ENCODE measurements at regions not wholly inside any gene's neighbourhood (a gene's known extent, or its start where the extent isn't known, plus 50 kb on each side); places are given as distances from the start of the nearest gene placed in this dataset.

DNA sequence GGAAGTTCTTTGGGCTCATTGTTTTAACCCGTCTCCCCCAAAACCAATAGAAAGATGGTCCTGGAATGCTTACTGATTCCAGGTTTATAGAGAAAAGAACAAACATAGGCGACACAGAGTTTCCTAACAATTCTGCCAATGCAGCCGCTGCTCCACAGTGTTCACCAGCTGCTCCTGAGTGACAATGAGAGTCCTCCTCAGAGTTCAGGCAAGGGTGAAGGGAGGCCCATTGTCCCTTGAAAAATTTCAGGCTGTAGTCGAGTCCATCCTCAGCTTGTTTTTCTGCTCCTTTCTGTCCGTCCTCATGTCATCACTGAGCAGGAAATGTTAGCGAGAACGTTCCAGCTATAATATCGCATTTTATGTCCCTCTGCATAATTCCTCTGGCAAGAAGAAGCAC is 537.6 kb downstream of the TCERG1L start:
- no peaks in the 10 kb centered on the region for H3K36me3 Mint-ChIP-seq
- ChIA-PET POLR2A (no interaction called here), CTCF (interaction anchor here (0.8 to 1.0 kb wide), 2 partner anchors 9 to 27 kb away, joined by 3 read pairs; no protein-coding TSS in a partner anchor)
- Histone ChIP-seq H3K4me3 (ENCODE audit: control insufficient read depth in 1 of 2, extremely low read depth in 1 of 2, low read length in 1 of 2) (no peak overlapping the region), H3K36me3 (ENCODE audit: control insufficient read depth in 2 of 2, extremely low read depth in 1 of 2, insufficient read depth in 1 of 2, low read length in 1 of 2) (no peaks in the 10 kb centered on the region), H3K27ac (ENCODE audit: low read length) (no peak overlapping the region), H3K9me3 (no peaks in the 10 kb centered on the region), H3K27me3 (replicated peaks in 1 of 2; ENCODE audit: control insufficient read depth in 2 of 2, extremely low read depth in 1 of 2, insufficient read depth in 2 of 2, low read length in 1 of 2) (peaks cover 0 to 11% of the 10 kb centered on the region in 2 experiments), H3K4me1 (ENCODE audit: control insufficient read depth in 1 of 2, extremely low read depth in 1 of 2, insufficient read depth in 2 of 2, low read length in 2 of 2) (no peaks in the 10 kb centered on the region)
- H3K4me1 Mint-ChIP-seq, result no peaks in the 10 kb centered on the region
- ATAC-seq (replicated peaks in 1 of 4), result no peak
- DNase-seq, result no peak
- H3K27ac Mint-ChIP-seq, result no peak overlapping the region
- no peak overlapping the region for H3K4me3 Mint-ChIP-seq
- 62% methylated on average over 6 of the region's 8 CpGs for WGBS (ENCODE audit: insufficient coverage)
- H3K27me3 Mint-ChIP-seq, result peaks cover 4 to 10% of the 10 kb centered on the region in 2 donors
- peaks cover 0 to 4% (median 3%) of the 10 kb centered on the region in 3 donors for H3K9me3 Mint-ChIP-seq

DNA sequence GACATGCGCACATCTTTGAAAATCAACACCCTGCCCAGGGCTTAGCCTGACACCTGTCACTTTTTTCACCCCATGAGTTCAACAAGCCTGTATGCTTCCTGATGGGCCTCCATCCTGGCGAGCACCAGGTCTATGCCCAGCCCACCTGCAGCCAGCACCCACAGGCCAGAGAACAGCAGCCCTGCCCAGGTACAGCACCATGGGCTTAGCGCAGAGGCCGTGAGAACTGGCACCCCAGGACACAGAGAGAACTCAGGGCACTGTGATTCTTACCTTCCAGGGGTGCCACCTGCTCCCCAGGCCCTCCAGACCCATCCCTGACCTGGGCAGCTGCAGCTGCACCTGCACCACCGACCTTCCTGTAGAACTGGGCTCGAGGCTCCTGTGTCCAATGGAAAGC is 536.6 kb downstream of the TCERG1L start:
- WGBS (ENCODE audit: insufficient coverage), result 85% methylated on average over 5 of the region's 6 CpGs
- no peak overlapping the region for H3K27ac Mint-ChIP-seq
- H3K4me3 Mint-ChIP-seq, result no peak overlapping the region
- no peaks in the 10 kb centered on the region for H3K36me3 Mint-ChIP-seq
- peaks cover 0 to 4% (median 3%) of the 10 kb centered on the region in 3 donors for H3K9me3 Mint-ChIP-seq
- H3K36me3 ChIP-seq (ENCODE audit: control insufficient read depth in 2 of 2, extremely low read depth in 1 of 2, insufficient read depth in 1 of 2, low read length in 1 of 2), result no peaks in the 10 kb centered on the region
- no peak overlapping the region for H3K4me3 ChIP-seq (ENCODE audit: control insufficient read depth in 1 of 2, extremely low read depth in 1 of 2, low read length in 1 of 2)
- ChIA-PET POLR2A (no interaction called here), CTCF (no interaction called here)
- H3K27me3 Mint-ChIP-seq, result peaks cover 4 to 10% of the 10 kb centered on the region in 2 donors
- H3K4me1 Mint-ChIP-seq, result no peaks in the 10 kb centered on the region
- no peaks in the 10 kb centered on the region for H3K9me3 ChIP-seq
- peaks cover 0 to 9% of the 10 kb centered on the region in 2 experiments for H3K27me3 ChIP-seq (replicated peaks in 1 of 2; ENCODE audit: control insufficient read depth in 2 of 2, extremely low read depth in 1 of 2, insufficient read depth in 2 of 2, low read length in 1 of 2)
- DNase-seq (no peak), ATAC-seq (replicated peaks in 1 of 4) (no peak)
- no peak overlapping the region for H3K27ac ChIP-seq (ENCODE audit: low read length)
- H3K4me1 ChIP-seq (ENCODE audit: control insufficient read depth in 1 of 2, extremely low read depth in 1 of 2, insufficient read depth in 2 of 2, low read length in 2 of 2), result no peaks in the 10 kb centered on the region

DNA sequence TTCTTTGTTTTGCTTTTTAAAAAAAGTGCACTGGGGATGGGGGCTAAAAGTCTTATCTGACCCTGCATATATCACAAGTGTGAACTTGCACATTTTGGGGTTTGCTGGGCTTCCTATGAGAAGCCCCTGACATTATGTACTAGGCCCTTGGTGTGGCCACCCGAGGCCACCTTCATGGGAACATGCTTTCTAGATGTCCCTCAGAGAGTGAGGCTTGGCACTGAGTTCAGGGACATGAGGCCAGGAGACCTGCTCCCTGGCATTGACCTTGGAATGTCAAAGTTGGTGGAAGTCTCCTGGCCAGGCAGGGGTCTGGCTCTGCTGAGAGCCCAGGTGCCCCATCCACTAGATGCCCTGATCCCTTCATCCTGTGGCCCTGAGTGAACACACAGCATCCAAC is 536.2 kb downstream of the TCERG1L start:
- Histone ChIP-seq H3K4me1 (ENCODE audit: control insufficient read depth in 1 of 2, extremely low read depth in 1 of 2, insufficient read depth in 2 of 2, low read length in 2 of 2) (no peaks in the 10 kb centered on the region), H3K36me3 (ENCODE audit: control insufficient read depth in 2 of 2, extremely low read depth in 1 of 2, insufficient read depth in 1 of 2, low read length in 1 of 2) (no peaks in the 10 kb centered on the region), H3K27ac (ENCODE audit: low read length) (no peak overlapping the region), H3K9me3 (no peaks in the 10 kb centered on the region), H3K4me3 (ENCODE audit: control insufficient read depth in 1 of 2, extremely low read depth in 1 of 2, low read length in 1 of 2) (no peak overlapping the region), H3K27me3 (replicated peaks in 1 of 2; ENCODE audit: control insufficient read depth in 2 of 2, extremely low read depth in 1 of 2, insufficient read depth in 2 of 2, low read length in 1 of 2) (peaks cover 0 to 9% of the 10 kb centered on the region in 2 experiments)
- DNase-seq (no peak), ATAC-seq (replicated peaks in 1 of 4) (no peak)
- Mint-ChIP-seq H3K9me3 (peaks cover 0 to 4% (median 3%) of the 10 kb centered on the region in 3 donors), H3K4me1 (no peaks in the 10 kb centered on the region), H3K27ac (no peak overlapping the region), H3K36me3 (no peaks in the 10 kb centered on the region), H3K27me3 (peaks cover 4 to 10% of the 10 kb centered on the region in 2 donors), H3K4me3 (no peak overlapping the region)
- 80% methylated on average over 1 of the region's 1 CpG for WGBS (ENCODE audit: insufficient coverage)
- ChIA-PET CTCF (no interaction called here), POLR2A (no interaction called here)

DNA sequence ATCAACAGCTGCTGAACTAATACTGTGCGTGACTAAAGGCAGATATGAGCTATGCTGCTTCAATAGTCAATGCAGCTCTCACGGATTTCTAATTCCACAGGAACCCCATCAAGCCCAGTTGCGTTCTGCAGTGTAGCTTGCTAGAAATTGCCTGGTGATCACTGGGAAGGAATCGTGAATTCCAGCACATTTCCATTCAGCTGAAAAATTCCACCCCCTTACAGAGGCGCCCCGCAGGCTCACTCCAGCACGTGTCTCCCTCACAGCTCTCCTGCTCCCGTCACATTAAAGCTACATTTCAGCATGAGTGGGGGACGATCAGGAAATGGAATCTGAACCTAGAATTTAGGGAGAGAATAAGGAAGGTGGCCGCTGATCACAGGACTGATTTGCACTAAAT is 534.8 kb downstream of the TCERG1L start:
- no peak for DNase-seq
- Mint-ChIP-seq H3K27me3 (peaks cover 4 to 10% of the 10 kb centered on the region in 2 donors), H3K36me3 (no peaks in the 10 kb centered on the region), H3K4me1 (no peaks in the 10 kb centered on the region), H3K9me3 (peaks cover 0 to 4% (median 3%) of the 10 kb centered on the region in 3 donors), H3K27ac (no peak overlapping the region), H3K4me3 (no peak overlapping the region)
- no peak overlapping the region for H3K4me3 ChIP-seq (ENCODE audit: control insufficient read depth in 1 of 2, extremely low read depth in 1 of 2, low read length in 1 of 2)
- POLR2A ChIA-PET, result no interaction called here
- WGBS (ENCODE audit: insufficient coverage), result 86% methylated on average over 3 of the region's 10 CpGs
- H3K36me3 ChIP-seq (ENCODE audit: control insufficient read depth in 2 of 2, extremely low read depth in 1 of 2, insufficient read depth in 1 of 2, low read length in 1 of 2), result no peaks in the 10 kb centered on the region
- no peak overlapping the region for H3K27ac ChIP-seq (ENCODE audit: low read length)
- no peaks in the 10 kb centered on the region for H3K9me3 ChIP-seq
- ATAC-seq (replicated peaks in 1 of 4), result no peak
- peaks cover 0 to 6% of the 10 kb centered on the region in 2 experiments for H3K27me3 ChIP-seq (replicated peaks in 1 of 2; ENCODE audit: control insufficient read depth in 2 of 2, extremely low read depth in 1 of 2, insufficient read depth in 2 of 2, low read length in 1 of 2)
- H3K4me1 ChIP-seq (ENCODE audit: control insufficient read depth in 1 of 2, extremely low read depth in 1 of 2, insufficient read depth in 2 of 2, low read length in 2 of 2), result no peaks in the 10 kb centered on the region
- CTCF ChIA-PET, result no interaction called here

DNA sequence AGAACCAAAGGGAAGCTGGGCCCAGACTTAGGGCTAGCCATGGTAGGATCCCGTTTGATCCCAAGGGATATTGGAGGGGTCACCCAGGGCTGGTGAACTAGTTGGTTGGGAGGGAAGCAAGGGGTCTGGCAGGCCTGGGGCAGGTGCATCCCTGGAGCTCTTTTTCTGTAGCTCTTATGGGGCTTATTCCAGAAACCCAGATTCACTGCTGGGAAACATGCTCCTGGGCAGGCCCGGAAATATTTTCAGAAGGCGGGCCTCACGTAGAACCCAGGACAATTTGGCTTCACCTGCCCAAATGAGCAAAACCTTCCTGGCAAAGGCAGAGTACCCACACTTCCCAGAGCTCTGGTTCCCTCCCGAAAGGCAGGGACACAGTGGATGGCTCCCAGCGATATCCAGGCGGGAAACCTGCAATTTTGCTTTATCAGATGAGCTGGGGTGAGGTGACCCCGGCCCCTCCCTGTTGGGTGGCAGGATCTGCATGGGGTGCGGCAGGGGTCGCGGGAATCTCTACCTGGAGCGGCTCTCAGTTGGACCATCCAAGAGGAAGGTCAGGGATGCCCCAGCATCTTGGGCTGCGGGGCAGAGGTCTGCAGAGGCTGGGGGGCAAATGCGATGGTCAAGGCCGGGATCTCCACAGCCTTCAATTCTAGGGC is 533.9 kb downstream of the TCERG1L start:
- Histone ChIP-seq H3K27me3 (replicated peaks in 1 of 2; ENCODE audit: control insufficient read depth in 2 of 2, extremely low read depth in 1 of 2, insufficient read depth in 2 of 2, low read length in 1 of 2) (peaks cover 0 to 2% of the 10 kb centered on the region in 2 experiments), H3K36me3 (ENCODE audit: control insufficient read depth in 2 of 2, extremely low read depth in 1 of 2, insufficient read depth in 1 of 2, low read length in 1 of 2) (no peaks in the 10 kb centered on the region), H3K9me3 (no peaks in the 10 kb centered on the region), H3K27ac (ENCODE audit: low read length) (no peak overlapping the region), H3K4me1 (ENCODE audit: control insufficient read depth in 1 of 2, extremely low read depth in 1 of 2, insufficient read depth in 2 of 2, low read length in 2 of 2) (no peaks in the 10 kb centered on the region), H3K4me3 (ENCODE audit: control insufficient read depth in 1 of 2, extremely low read depth in 1 of 2, low read length in 1 of 2) (no peak overlapping the region)
- H3K36me3 Mint-ChIP-seq, result no peaks in the 10 kb centered on the region
- ATAC-seq (replicated peaks in 1 of 4) (no peak), DNase-seq (no peak)
- POLR2A ChIA-PET, result no interaction called here
- no peak overlapping the region for H3K4me3 Mint-ChIP-seq
- WGBS (ENCODE audit: insufficient coverage), result 80% methylated on average over 12 of the region's 15 CpGs
- peaks cover 2 to 10% of the 10 kb centered on the region in 2 donors for H3K27me3 Mint-ChIP-seq
- no peak overlapping the region for H3K27ac Mint-ChIP-seq
- H3K9me3 Mint-ChIP-seq, result peaks cover 0 to 4% (median 3%) of the 10 kb centered on the region in 3 donors
- H3K4me1 Mint-ChIP-seq, result no peaks in the 10 kb centered on the region
- CTCF ChIA-PET, result no interaction called here

DNA sequence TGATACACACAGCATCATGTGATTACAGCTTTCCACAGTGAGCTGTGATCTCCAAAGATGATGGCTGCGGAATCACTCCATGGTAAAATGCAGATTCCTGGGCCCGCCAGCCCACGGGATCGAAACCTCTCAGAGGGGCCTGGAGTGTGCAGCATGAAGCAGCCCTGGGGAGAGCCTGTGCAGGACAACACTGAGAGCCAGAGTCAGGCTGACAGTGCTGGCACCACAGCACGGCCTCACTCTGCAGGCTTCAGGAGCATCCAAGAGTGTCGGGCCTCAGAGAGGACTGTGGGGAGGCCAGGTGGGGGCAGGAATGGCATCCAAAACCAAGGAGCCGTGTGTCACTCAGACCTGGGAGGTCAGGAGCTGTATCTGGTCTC is 533.4 kb downstream of the TCERG1L start:
- no peaks in the 10 kb centered on the region for H3K36me3 Mint-ChIP-seq
- Histone ChIP-seq H3K9me3 (no peaks in the 10 kb centered on the region), H3K27ac (ENCODE audit: low read length) (no peak overlapping the region), H3K36me3 (ENCODE audit: control insufficient read depth in 2 of 2, extremely low read depth in 1 of 2, insufficient read depth in 1 of 2, low read length in 1 of 2) (no peaks in the 10 kb centered on the region), H3K4me1 (ENCODE audit: control insufficient read depth in 1 of 2, extremely low read depth in 1 of 2, insufficient read depth in 2 of 2, low read length in 2 of 2) (no peaks in the 10 kb centered on the region), H3K27me3 (replicated peaks in 1 of 2; ENCODE audit: control insufficient read depth in 2 of 2, extremely low read depth in 1 of 2, insufficient read depth in 2 of 2, low read length in 1 of 2) (no peaks in the 10 kb centered on the region), H3K4me3 (ENCODE audit: control insufficient read depth in 1 of 2, extremely low read depth in 1 of 2, low read length in 1 of 2) (no peak overlapping the region)
- no peak overlapping the region for H3K4me3 Mint-ChIP-seq
- H3K4me1 Mint-ChIP-seq, result no peaks in the 10 kb centered on the region
- DNase-seq (no peak), ATAC-seq (replicated peaks in 1 of 4) (no peak)
- 94% methylated on average over 6 of the region's 7 CpGs for WGBS (ENCODE audit: insufficient coverage)
- ChIA-PET POLR2A (no interaction called here), CTCF (no interaction called here)
- peaks cover 2 to 10% of the 10 kb centered on the region in 2 donors for H3K27me3 Mint-ChIP-seq
- H3K27ac Mint-ChIP-seq, result no peak overlapping the region
- peaks cover 0 to 4% (median 3%) of the 10 kb centered on the region in 3 donors for H3K9me3 Mint-ChIP-seq

DNA sequence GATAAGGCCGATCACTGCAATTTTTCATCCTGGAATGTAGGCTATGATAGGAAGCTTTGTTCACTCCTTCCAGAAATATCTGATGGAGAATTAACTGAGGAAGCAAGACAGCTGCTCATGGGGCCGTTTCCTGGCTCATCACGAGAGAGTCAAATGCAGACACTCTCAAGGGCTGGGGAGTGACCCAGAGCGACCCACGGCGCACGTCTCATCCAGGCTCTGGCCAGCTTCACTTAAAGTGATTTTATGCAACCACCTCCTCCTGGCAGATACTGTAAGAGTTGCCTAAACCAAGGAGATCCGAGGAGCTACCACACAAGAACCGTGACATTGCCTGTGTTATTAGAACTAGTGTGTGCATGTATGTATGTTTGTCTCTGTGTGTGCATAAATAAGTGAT is 530.8 kb downstream of the TCERG1L start:
- Histone ChIP-seq H3K4me1 (ENCODE audit: control insufficient read depth in 1 of 2, extremely low read depth in 1 of 2, insufficient read depth in 2 of 2, low read length in 2 of 2) (no peaks in the 10 kb centered on the region), H3K27me3 (replicated peaks in 1 of 2; ENCODE audit: control insufficient read depth in 2 of 2, extremely low read depth in 1 of 2, insufficient read depth in 2 of 2, low read length in 1 of 2) (no peaks in the 10 kb centered on the region), H3K36me3 (ENCODE audit: control insufficient read depth in 2 of 2, extremely low read depth in 1 of 2, insufficient read depth in 1 of 2, low read length in 1 of 2) (no peaks in the 10 kb centered on the region), H3K27ac (ENCODE audit: low read length) (no peak overlapping the region), H3K4me3 (ENCODE audit: control insufficient read depth in 1 of 2, extremely low read depth in 1 of 2, low read length in 1 of 2) (no peak overlapping the region), H3K9me3 (no peaks in the 10 kb centered on the region)
- no peak overlapping the region for H3K4me3 Mint-ChIP-seq
- H3K36me3 Mint-ChIP-seq, result no peaks in the 10 kb centered on the region
- H3K27ac Mint-ChIP-seq, result no peak overlapping the region
- no peak for DNase-seq
- 58% methylated on average over 8 of the region's 9 CpGs for WGBS (ENCODE audit: insufficient coverage)
- peaks cover 0 to 4% (median 0%) of the 10 kb centered on the region in 3 donors for H3K9me3 Mint-ChIP-seq
- ChIA-PET CTCF (no interaction called here), POLR2A (no interaction called here)
- peaks cover 0 to under 1% of the 10 kb centered on the region in 2 donors for H3K27me3 Mint-ChIP-seq
- H3K4me1 Mint-ChIP-seq, result no peaks in the 10 kb centered on the region
- no peak for ATAC-seq (replicated peaks in 1 of 4)

Data from T-cell (primary cell).